Keratinocyte (primary cell): ENCODE measurements at regions not wholly inside any gene's neighbourhood (a gene's known extent, or its start where the extent isn't known, plus 50 kb on each side); places are given as distances from the start of the nearest gene placed in this dataset.

Experiments used
- DNase-seq: peaks from one replicate; pipeline ENCODE4 v3.0.0-alpha.2; 2011; ENCODE audit warnings: low read depth, missing footprints, low spot score
- FAIRE-seq: peaks from 2 replicates; lab custom pipeline; 2011; peaks lifted over from hg19 to GRCh38; lab: Jason Lieb, UNC
- H2AFZ ChIP-seq: 2 replicates; pipeline ENCODE4 v1.6.0; 2012; ENCODE audit warnings: low read length, control low read depth, inconsistent platforms; ENCODE audit not compliant: control insufficient read depth
- H3K27ac ChIP-seq: 2 replicates; pipeline ENCODE4 v1.5.1; 2011; ENCODE audit warnings: low read length; ENCODE audit not compliant: control insufficient read depth, insufficient read depth
- H3K27me3 ChIP-seq: 3 replicates; pipeline ENCODE4 v1.6.0; 2011; ENCODE audit warnings: low read length; ENCODE audit not compliant: control insufficient read depth, insufficient read depth; ENCODE audit errors: extremely low read depth
- H3K36me3 ChIP-seq, 2 experiments: 2 replicates in 1 of 2; 3 replicates in 1 of 2; pipeline ENCODE4 v1.5.1; 2011; ENCODE audit warnings: low read length in 2 of 2, mild to moderate bottlenecking in 1 of 2; ENCODE audit not compliant: control insufficient read depth in 2 of 2, insufficient read depth in 2 of 2; ENCODE audit errors: extremely low read depth in 1 of 2
- H3K4me1 ChIP-seq: 3 replicates; pipeline ENCODE4 v1.5.1; 2011; ENCODE audit warnings: low read length; ENCODE audit not compliant: control insufficient read depth, insufficient read depth; ENCODE audit errors: extremely low read depth
- H3K4me2 ChIP-seq: 3 replicates; pipeline ENCODE4 v1.6.0; 2011; ENCODE audit warnings: low read depth, low read length; ENCODE audit not compliant: control insufficient read depth, insufficient read depth; ENCODE audit errors: extremely low read depth
- H3K4me3 ChIP-seq, 3 experiments: fragments of 200-600 bp in 1 of 3; sonication (generic) in 1 of 3; 2 replicates in 2 of 3; 3 replicates in 1 of 3; pipeline ENCODE4 v1.5.1; 2011 to 2016; ENCODE audit warnings: low read length in 3 of 3, mild to moderate bottlenecking in 3 of 3, control low read depth in 2 of 3, inconsistent platforms in 1 of 3, low read depth in 1 of 3, mixed read lengths in 1 of 3, mixed run types in 1 of 3, moderate library complexity in 1 of 3; ENCODE audit not compliant: control insufficient read depth in 2 of 3, insufficient read depth in 2 of 3; ENCODE audit errors: extremely low read depth in 1 of 3
- H3K79me2 ChIP-seq: 2 replicates; pipeline ENCODE4 v1.6.0; 2012; ENCODE audit warnings: low read length; ENCODE audit not compliant: control insufficient read depth, insufficient read depth
- H3K9ac ChIP-seq: 3 replicates; pipeline ENCODE4 v1.6.0; 2011; ENCODE audit warnings: low read length; ENCODE audit not compliant: control insufficient read depth, insufficient read depth; ENCODE audit errors: extremely low read depth
- H3K9me1 ChIP-seq: 3 replicates; pipeline ENCODE4 v1.6.0; 2011; ENCODE audit warnings: low read length; ENCODE audit not compliant: control insufficient read depth, insufficient read depth; ENCODE audit errors: extremely low read depth
- H3K9me3 ChIP-seq: 2 replicates; pipeline ENCODE4 v1.5.1; 2012; ENCODE audit warnings: low read depth, low read length; ENCODE audit not compliant: control insufficient read depth
- H4K20me1 ChIP-seq: 3 replicates; pipeline ENCODE4 v1.6.0; 2011; ENCODE audit warnings: low read length; ENCODE audit not compliant: control insufficient read depth, insufficient read depth; ENCODE audit errors: extremely low read depth
- EZH2 ChIP-seq: IDR thresholded peaks from one replicate; pipeline ENCODE4 v1.6.1; 2012; ENCODE audit warnings: inconsistent platforms, mild to moderate bottlenecking, low read length, moderate library complexity
- dilution Hi-C: fragments of 300-500 bp; cut with MboI; formaldehyde crosslinking; loops from one replicate; pipeline ENCODE4 v1.7.0; 2020; ENCODE audit warnings: low sequenced_read_pairs; ENCODE audit not compliant: extremely low pct_ligation_motif_present
- TF ChIP-seq, protein P1 (sequence below), 3 experiments: IDR thresholded peaks in 1 of 3; conservative IDR thresholded peaks in 1 of 3; optimal IDR thresholded peaks in 1 of 3; 2 replicates in 2 of 3; 3 replicates in 1 of 3; pipeline versions ENCODE3 to v1.5.1; 2011; ENCODE audit warnings: low read length in 3 of 3, mild to moderate bottlenecking in 3 of 3, moderate library complexity in 2 of 3, control low read depth in 1 of 3, inconsistent platforms in 1 of 3; ENCODE audit not compliant: insufficient read depth in 2 of 3; ENCODE audit errors: extremely low read depth in 1 of 3

DNA sequence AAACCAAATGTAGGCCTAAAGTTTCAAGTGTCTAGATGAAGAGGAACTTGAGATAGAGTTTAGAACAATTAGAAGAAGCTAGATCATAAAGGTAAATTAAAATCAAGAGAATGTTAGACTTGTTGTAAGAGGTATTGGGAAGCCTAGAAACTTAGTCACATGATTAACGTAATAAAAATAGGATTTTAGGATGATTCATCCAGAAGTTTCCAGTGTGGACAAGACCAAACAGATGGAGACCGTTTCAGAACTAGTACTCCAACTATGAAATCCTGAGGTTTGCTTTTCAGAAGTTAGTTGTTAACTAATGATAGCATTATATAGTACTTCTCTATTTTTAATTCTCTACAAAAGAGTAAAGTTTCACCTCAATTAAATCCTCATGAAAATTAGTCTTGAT, 104.9 kb downstream of the MZT1 start:
- dilution Hi-C loops: no loop called here
- no peak overlapping the region for H3K27ac ChIP-seq
- H3K27me3 ChIP-seq: no peaks in the 10 kb centered on the region
- no peak overlapping the region for H3K4me2 ChIP-seq
- no peaks in the 10 kb centered on the region for H3K9me1 ChIP-seq
- no peaks in the 10 kb centered on the region for H3K4me1 ChIP-seq
- no peak overlapping the region for H3K4me3 ChIP-seq
- no peaks in the 10 kb centered on the region for H3K9me3 ChIP-seq
- H3K79me2 ChIP-seq: no peaks in the 10 kb centered on the region
- DNase-seq (no peak), FAIRE-seq (peak; percentile 29)
- H3K36me3 ChIP-seq: no peaks in the 10 kb centered on the region
- H3K9ac ChIP-seq: no peak overlapping the region
- no peaks in the 10 kb centered on the region for H4K20me1 ChIP-seq
- TF ChIP-seq, protein P1, sequence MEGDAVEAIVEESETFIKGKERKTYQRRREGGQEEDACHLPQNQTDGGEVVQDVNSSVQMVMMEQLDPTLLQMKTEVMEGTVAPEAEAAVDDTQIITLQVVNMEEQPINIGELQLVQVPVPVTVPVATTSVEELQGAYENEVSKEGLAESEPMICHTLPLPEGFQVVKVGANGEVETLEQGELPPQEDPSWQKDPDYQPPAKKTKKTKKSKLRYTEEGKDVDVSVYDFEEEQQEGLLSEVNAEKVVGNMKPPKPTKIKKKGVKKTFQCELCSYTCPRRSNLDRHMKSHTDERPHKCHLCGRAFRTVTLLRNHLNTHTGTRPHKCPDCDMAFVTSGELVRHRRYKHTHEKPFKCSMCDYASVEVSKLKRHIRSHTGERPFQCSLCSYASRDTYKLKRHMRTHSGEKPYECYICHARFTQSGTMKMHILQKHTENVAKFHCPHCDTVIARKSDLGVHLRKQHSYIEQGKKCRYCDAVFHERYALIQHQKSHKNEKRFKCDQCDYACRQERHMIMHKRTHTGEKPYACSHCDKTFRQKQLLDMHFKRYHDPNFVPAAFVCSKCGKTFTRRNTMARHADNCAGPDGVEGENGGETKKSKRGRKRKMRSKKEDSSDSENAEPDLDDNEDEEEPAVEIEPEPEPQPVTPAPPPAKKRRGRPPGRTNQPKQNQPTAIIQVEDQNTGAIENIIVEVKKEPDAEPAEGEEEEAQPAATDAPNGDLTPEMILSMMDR (optimal IDR thresholded peaks at IDR 0.05 in 1 of 3, IDR thresholded peaks at IDR 0.05 in 1 of 3, conservative IDR thresholded peaks at IDR 0.05 in 1 of 3; ENCODE audit: extremely low read depth in 1 of 3, insufficient read depth in 2 of 3, low read length in 3 of 3): no peak
- TF ChIP-seq EZH2: no peak
- peak overlapping the region; percentile 46 for H2AFZ ChIP-seq

DNA sequence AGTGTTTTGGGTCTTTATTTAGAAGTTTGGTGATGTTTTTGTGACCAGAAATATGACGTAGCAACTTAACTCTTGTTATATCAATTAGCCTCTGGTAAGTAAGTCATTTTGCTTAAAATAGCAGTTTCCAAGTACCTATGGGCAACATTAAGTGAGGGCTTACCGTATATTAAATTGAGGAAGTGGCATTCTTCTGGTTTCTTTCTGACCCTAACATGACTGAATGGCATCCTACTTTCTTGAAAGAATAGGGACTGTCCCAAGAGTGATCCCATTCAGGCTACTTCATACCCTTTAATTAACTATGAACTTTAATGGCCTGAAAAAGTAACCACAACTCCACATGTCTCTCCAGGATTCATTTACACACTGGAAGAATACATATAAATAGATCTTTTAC, 106.6 kb downstream of the MZT1 start:
- Histone ChIP-seq H3K27ac (no peak overlapping the region), H3K79me2 (no peaks in the 10 kb centered on the region), H3K4me2 (no peak overlapping the region), H3K4me3 (no peak overlapping the region), H2AFZ (no peak overlapping the region), H4K20me1 (no peaks in the 10 kb centered on the region), H3K27me3 (no peaks in the 10 kb centered on the region), H3K36me3 (no peaks in the 10 kb centered on the region), H3K9me1 (no peaks in the 10 kb centered on the region), H3K9me3 (no peaks in the 10 kb centered on the region), H3K4me1 (no peaks in the 10 kb centered on the region), H3K9ac (no peak overlapping the region)
- FAIRE-seq: no peak
- no peak for TF ChIP-seq EZH2
- TF ChIP-seq, protein P1 (optimal IDR thresholded peaks at IDR 0.05 in 1 of 3, IDR thresholded peaks at IDR 0.05 in 1 of 3, conservative IDR thresholded peaks at IDR 0.05 in 1 of 3; ENCODE audit: extremely low read depth in 1 of 3, insufficient read depth in 2 of 3, low read length in 3 of 3): no peak
- dilution Hi-C loops: no loop called here
- DNase-seq: no peak
